DMS153 (cell line): ENCODE measurements at regions not wholly inside any gene's neighbourhood (a gene's known extent, or its start where the extent isn't known, plus 50 kb on each side); places are given as distances from the start of the nearest gene placed in this dataset.
"Not testable (repeated sequence)": the region's sequence is repeated elsewhere in the genome, so short reads cannot be mapped to it uniquely, and the experiment has no call there.

ENCODE experiments used
- DNase-seq: peaks from one replicate; lab custom pipeline; 2025; lab: John Stamatoyannopoulos, UW

GRCh38 chr6:99802396-99803031 is 191.5 kb downstream of the MCHR2 start:
- DNase-seq: no peak

- no peak for DNase-seq
Observed at GRCh38 chr6:99808992-99809391, 185.0 kb downstream of the MCHR2 start.

GRCh38 chr6:99810295-99810694 is 183.7 kb downstream of the MCHR2 start:
- DNase-seq: no peak

GRCh38 chr6:99810942-99811620 is 182.9 kb downstream of the MCHR2 start:
- no peak for DNase-seq

GRCh38 chr6:99811636-99812035 is 182.4 kb downstream of the MCHR2 start:
- DNase-seq: no peak

GRCh38 chr6:99813565-99813964 is 180.5 kb downstream of the MCHR2 start:
- no peak for DNase-seq

GRCh38 chr6:99814230-99814928 is 179.6 kb downstream of the MCHR2 start:
- no peak for DNase-seq

- no peak for DNase-seq
Observed at GRCh38 chr6:99816795-99817194, 177.2 kb downstream of the MCHR2 start.

GRCh38 chr6:99818161-99818560 is 175.9 kb downstream of the MCHR2 start:
- DNase-seq: no peak

GRCh38 chr6:99819853-99820252 is 174.2 kb downstream of the MCHR2 start:
- DNase-seq: no peak

- DNase-seq: no peak
Observed at GRCh38 chr6:99821164-99821563, 172.9 kb downstream of the MCHR2 start.

GRCh38 chr6:99822741-99823512 is 171.1 kb downstream of the MCHR2 start:
- DNase-seq: peak; percentile 61

- not testable (repeated sequence) for DNase-seq
Observed at GRCh38 chr6:99823513-99824235, 170.3 kb downstream of the MCHR2 start.

- DNase-seq: no peak
Observed at GRCh38 chr6:99833034-99833433, 161.0 kb downstream of the MCHR2 start.

- DNase-seq: no peak
Observed at GRCh38 chr6:99836471-99836870, 157.6 kb downstream of the MCHR2 start.

- DNase-seq: no peak
Observed at GRCh38 chr6:99838607-99839006, 155.4 kb downstream of the MCHR2 start.

- DNase-seq: no peak
Observed at GRCh38 chr6:99841297-99841696, 152.7 kb downstream of the MCHR2 start.

- no peak for DNase-seq
Observed at GRCh38 chr6:99846006-99846405, 148.0 kb downstream of the MCHR2 start.

- DNase-seq: no peak
Observed at GRCh38 chr6:99850841-99851240, 143.2 kb downstream of the MCHR2 start.

GRCh38 chr6:99852031-99852430 is 142.0 kb downstream of the MCHR2 start:
- DNase-seq: no peak

- DNase-seq: peak; percentile 2
Observed at GRCh38 chr6:99867026-99867425, 127.0 kb downstream of the MCHR2 start.
